Heart left ventricle (tissue), 13 donors: ENCODE measurements at regions not wholly inside any gene's neighbourhood (a gene's known extent, or its start where the extent isn't known, plus 50 kb on each side); places are given as distances from the start of the nearest gene placed in this dataset.

Source experiments
- CTCF ChIP-seq, 12 donors: fragments of 200-600 bp; sonication (generic) in 4 of 12; IDR thresholded peaks; one replicate each; pipeline versions ENCODE4 v1.5.0 to v1.8.0; 2018 to 2022; ENCODE audit warnings: antibody characterized with exemption in 12 of 12, mild to moderate bottlenecking in 5 of 12
- POLR2A ChIP-seq, 2 donors: fragments of 450-650 bp; IDR thresholded peaks; one replicate each; pipeline ENCODE4 v1.6.1; 2017; ENCODE audit warnings: antibody characterized with exemption in 2 of 2, mild to moderate bottlenecking in 2 of 2, moderate library complexity in 2 of 2
- donor health status: ischemic (EF 13 %, LVEDD 7.1; RV severe dilation, severe dysfunction).
- donor health status: DM: no; HTN: yes; CAD: no.
- donor health status: DM: no; HTN: no; CAD: no.
- donor health status: ischemic (EF 25% LVEDD 6.9; RV normal size, moderate dysfunction).
- donor health status: ischemic (EF 25% LVEDD 5.7; RV mildly dilated, moderate dysfunction).
- donor health status: ischemic (EF 35%, LVEDD 5.7; RV mildly dilated, moderate dysfunction).
- donor health status: nonischemic (EF 11% LVEDD 7.7; RV severe dilation, severe dysfunction).
- donor health status: DM: yes; HTN: yes; CAD: no.
- donor health status: PGD.
- donor health status: ischemic (EF 29% LVEDD 5.4; RV normal size, mild dysfunction).
- donor health status: nonischemic (EF 23%, LVEDD 6.1; RV moderate dilation, normal function).

GRCh38 chr3:19093084-19093483, 55.2 kb upstream of the KCNH8 start:
- no peak for TF ChIP-seq POLR2A (IDR thresholded peaks at IDR 0.05)
- no peak for TF ChIP-seq CTCF (IDR thresholded peaks at IDR 0.05)
